ENCODE measurements at regions not wholly inside any gene's neighbourhood (a gene's known extent, or its start where the extent isn't known, plus 50 kb on each side); places are given as distances from the start of the nearest gene placed in this dataset.

GRCh38 chr15:96524676-96525417 is 194.3 kb downstream of the NR2F2 start:
- DNase-seq (ENCODE audit: low read depth), result no peak

DNA sequence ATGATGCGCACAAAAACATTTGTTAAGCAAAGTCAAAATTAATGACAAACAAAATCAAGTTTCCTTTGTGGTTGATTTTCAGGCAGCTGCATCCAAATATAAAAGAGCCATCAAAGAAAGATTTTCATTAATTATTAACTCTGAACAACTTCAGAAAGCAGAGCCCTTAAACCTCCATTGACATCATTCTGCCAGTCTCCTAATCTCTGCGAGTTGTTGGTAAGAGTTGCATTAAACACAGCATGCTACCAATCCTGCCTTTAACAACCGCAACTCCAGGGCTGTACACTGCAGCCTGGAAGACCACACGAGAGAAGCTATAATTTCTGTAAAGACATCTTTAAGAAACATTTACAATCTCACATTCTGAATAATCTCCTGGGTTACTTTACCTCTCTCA is 204.6 kb downstream of the NR2F2 start:
- DNase-seq (ENCODE audit: low read depth), result no peak

GRCh38 chr15:96538491-96538890 is 208.0 kb downstream of the NR2F2 start:
- DNase-seq (ENCODE audit: low read depth), result no peak

GRCh38 chr15:96540283-96540682 is 209.8 kb downstream of the NR2F2 start:
- no peak for DNase-seq (ENCODE audit: low read depth)

- no peak for DNase-seq (ENCODE audit: low read depth)
Measured at GRCh38 chr15:96542130-96542770, 211.8 kb downstream of the NR2F2 start.

DNA sequence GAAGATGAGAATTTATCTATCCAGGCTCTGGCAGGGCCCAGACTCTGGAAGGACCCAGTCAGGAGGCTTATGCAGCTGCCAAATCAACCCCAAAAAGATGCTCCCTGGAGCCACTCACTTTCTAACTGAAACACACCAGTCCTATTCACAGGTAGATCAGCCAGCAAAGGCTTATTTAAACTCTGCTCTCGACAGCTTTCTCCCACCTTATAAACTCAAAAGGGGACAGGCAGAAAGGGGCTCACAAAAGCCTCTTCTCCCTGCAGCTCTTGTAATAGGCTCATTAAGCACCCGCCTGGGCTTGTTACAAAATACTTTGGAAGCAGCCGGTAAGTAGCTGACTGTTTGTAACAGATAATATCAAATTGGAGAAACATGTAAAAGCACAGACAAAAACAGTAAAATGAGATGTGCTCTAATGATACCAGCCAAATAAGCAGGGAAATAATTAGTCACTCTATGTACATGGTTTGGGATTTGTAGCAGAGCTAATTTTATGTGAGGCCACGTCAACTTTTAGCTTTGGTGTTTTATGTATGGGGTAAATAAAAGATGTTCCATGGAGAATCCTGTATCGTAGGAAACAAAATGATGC is 213.8 kb downstream of the NR2F2 start:
- no peak for DNase-seq (ENCODE audit: low read depth)

GRCh38 chr15:96549136-96549535 is 218.6 kb downstream of the NR2F2 start:
- DNase-seq (ENCODE audit: low read depth), result no peak

GRCh38 chr15:96551196-96551595 is 220.7 kb downstream of the NR2F2 start:
- no peak for DNase-seq (ENCODE audit: low read depth)

DNA sequence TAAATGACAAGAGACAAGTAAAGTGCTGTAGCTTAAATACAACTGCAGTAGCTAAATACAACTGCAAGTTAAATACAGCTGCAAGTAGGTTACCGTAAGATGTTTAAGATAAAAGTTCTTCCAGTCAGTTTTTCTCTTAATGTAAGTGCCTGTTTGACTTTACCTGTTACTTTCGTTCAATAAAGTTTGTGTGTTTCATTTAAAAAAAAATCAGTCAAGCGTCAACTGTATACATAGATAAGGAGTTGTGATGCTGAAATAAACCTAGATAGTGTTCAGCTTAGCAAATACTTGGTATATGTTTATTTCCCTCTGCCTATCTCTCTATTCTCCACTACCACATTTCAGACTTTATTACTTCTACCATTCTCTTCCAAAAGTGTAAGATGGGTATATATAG is 221.2 kb downstream of the NR2F2 start:
- no peak for DNase-seq (ENCODE audit: low read depth)

DNA sequence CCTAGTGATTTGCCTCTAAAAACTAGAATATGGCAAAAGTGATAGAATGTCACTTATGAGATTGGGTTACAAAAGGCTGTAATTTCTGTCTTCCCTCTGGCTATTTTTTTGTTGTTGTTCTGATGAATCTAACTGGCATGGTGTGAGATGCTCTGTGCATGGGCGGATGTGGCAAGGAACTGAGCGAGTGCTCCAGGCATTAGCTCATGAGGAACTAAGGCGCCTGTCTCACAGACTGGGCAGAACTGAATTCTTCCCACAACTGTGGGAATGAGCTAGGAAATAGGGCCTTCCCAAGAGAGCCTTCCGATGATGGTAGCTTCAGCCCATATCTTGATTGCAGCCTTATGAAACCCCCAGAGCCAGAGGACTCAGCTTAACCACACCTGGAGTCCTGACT is 222.5 kb downstream of the NR2F2 start:
- DNase-seq (ENCODE audit: low read depth), result no peak

DNA sequence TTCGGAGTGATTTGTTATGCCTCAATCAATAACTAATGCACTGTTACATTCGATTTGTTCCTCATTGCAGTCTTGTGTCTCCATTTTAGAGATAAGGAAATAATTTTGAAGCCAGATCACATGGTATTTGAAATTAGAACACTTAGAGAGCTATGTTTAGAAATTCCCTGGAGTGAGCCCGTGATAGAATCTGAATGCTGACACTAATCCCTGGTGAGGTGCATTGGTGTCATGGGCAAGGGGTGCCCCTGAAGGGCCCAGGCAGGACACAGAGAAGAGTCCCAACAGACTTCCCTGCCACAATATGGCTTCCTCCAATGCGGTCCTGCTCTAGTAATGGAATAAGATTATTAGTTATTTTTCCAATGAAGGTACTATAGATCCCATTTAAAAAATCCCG is 223.0 kb downstream of the NR2F2 start:
- DNase-seq (ENCODE audit: low read depth), result no peak

GRCh38 chr15:96553931-96554330 is 223.4 kb downstream of the NR2F2 start:
- DNase-seq (ENCODE audit: low read depth), result no peak

- DNase-seq (ENCODE audit: low read depth), result no peak
Measured at GRCh38 chr15:96554541-96554940, 224.0 kb downstream of the NR2F2 start.

- DNase-seq (ENCODE audit: low read depth), result no peak
Measured at GRCh38 chr15:96559087-96559486, 228.6 kb downstream of the NR2F2 start.

GRCh38 chr15:96559631-96560030 is 229.1 kb downstream of the NR2F2 start:
- DNase-seq (ENCODE audit: low read depth), result no peak

- no peak for DNase-seq (ENCODE audit: low read depth)
Measured at GRCh38 chr15:96560246-96560895, 229.9 kb downstream of the NR2F2 start.

- DNase-seq (ENCODE audit: low read depth), result no peak
Measured at GRCh38 chr15:96561593-96561992, 231.1 kb downstream of the NR2F2 start.

GRCh38 chr15:96564546-96564945 is 234.0 kb downstream of the NR2F2 start:
- no peak for DNase-seq (ENCODE audit: low read depth)

- no peak for DNase-seq (ENCODE audit: low read depth)
Measured at GRCh38 chr15:96565266-96565665, 234.8 kb downstream of the NR2F2 start.

DNA sequence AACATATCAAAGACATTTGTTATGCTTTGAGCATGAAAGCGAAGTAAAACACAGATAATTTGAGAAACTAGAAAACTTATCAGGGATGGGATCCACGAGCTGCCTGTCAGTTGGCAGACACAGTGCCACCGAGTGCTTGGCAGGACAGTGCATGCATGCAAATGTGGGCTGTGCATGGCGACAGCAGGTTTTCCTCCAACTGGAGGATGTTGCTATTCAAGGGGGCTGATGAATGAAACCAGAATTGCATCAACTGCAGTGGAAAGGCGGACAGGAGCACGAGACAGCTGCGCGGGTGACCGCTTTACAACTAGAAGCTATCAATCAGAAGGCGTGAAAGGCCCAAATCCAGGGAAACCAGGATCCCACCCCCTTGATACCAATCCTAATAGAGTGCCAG is 244.3 kb downstream of the NR2F2 start:
- DNase-seq (ENCODE audit: low read depth), result no peak

GRCh38 chr15:96576596-96576995 is 246.1 kb downstream of the NR2F2 start:
- no peak for DNase-seq (ENCODE audit: low read depth)

DNA sequence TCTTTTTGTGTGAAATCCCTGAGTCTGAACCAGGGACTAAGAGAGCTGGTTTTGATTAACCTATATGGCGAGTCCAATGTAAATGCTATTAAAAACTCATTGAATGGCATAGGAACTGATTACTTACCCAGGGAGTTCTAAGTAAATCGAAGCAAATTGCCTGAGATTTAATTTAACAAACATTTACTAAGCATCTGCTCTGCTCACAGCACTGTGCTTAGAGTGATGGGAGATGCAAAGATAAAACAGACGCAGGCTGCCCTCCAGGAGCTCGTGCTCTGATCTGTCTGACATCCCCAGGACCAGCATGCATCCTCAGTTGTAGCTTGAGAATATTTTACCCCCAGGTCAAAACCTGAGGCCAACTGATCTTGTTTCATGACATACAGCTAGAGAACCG is 247.9 kb downstream of the NR2F2 start:
- DNase-seq (ENCODE audit: low read depth), result no peak

DNA sequence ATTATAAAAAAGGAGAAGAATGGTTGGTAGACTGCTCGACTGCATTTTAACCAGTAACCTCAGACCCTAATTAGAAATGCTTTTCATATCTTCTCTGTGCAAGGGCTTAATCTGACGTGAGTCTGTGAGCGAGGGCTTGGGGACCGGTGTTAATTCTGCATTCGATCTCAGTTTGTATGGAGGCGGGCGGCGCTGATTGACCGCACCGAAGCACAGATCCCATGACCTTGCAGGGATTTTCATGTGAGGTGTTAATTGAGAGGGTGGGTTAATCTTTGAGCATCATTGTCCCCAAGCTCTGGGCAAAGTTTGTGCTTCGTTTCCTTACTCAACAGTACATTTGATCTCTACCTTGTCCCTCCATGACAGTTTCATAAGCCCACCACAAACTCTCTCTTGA is 250.9 kb downstream of the NR2F2 start:
- DNase-seq (ENCODE audit: low read depth), result no peak
